IMR-90 (cell line): ENCODE measurements at regions not wholly inside any gene's neighbourhood (a gene's known extent, or its start where the extent isn't known, plus 50 kb on each side); places are given as distances from the start of the nearest gene placed in this dataset.

Source experiments
- ATAC-seq: fragments of 200-7000 bp; cut with Tn5 transposase; 2 replicates; pipeline ENCODE4 v1.9.1; 2020; ENCODE audit warnings: low read depth, mild to moderate bottlenecking, moderate library complexity
- BruUV-seq: library from RNA; stranded (reverse); fragments of 400-500 nt; replicated peaks from 2 replicates; lab custom pipeline; 2021; lab: Mats Ljungman, UMichigan
- CTCF ChIA-PET: fragments of 300-600 bp; formaldehyde crosslinking; extraction: SDS; loops from one replicate; lab custom pipeline; 2021; ENCODE audit warnings: antibody characterized with exemption; lab: Yijun Ruan, JAX
- POLR2A ChIA-PET: fragments of 300-600 bp; sonication (Branson Sonifier 250); formaldehyde crosslinking; loops from one replicate; lab custom pipeline; 2022; ENCODE audit warnings: antibody characterized with exemption; ENCODE audit not compliant: unreplicated experiment; lab: Charles Lee
- DNase-seq: peaks from one replicate; pipeline ENCODE4 v3.0.0; 2013
- H2AFZ ChIP-seq: replicated peaks from 2 replicates; pipeline ENCODE3; 2013; ENCODE audit warnings: low read length, mild to moderate bottlenecking; ENCODE audit not compliant: poor library complexity
- H2AK5ac ChIP-seq: 2 replicates; pipeline ENCODE4 v1.6.1; 2013; ENCODE audit warnings: low read depth, low read length, inconsistent platforms
- H2AK9ac ChIP-seq: replicated peaks from 2 replicates; pipeline ENCODE3; 2013; ENCODE audit warnings: mild to moderate bottlenecking, low read depth, low read length, moderate library complexity; ENCODE audit not compliant: poor library complexity
- H2BK120ac ChIP-seq: 2 replicates; pipeline ENCODE4 v1.6.1; 2013; ENCODE audit warnings: low read depth, low read length, inconsistent platforms
- H2BK15ac ChIP-seq: 3 replicates; pipeline ENCODE4 v1.6.1; 2013; ENCODE audit warnings: low read depth, low read length, inconsistent platforms
- H2BK20ac ChIP-seq: 2 replicates; pipeline ENCODE4 v1.6.1; 2013; ENCODE audit warnings: low read depth, mild to moderate bottlenecking, inconsistent platforms, low read length, moderate library complexity
- H2BK5ac ChIP-seq: 2 replicates; pipeline ENCODE4 v1.6.1; 2013; ENCODE audit warnings: mild to moderate bottlenecking, low read depth, low read length, inconsistent platforms; ENCODE audit not compliant: poor library complexity, severe bottlenecking
- H3K14ac ChIP-seq: replicated peaks from 2 replicates; pipeline ENCODE4 v1.6.1; 2013; ENCODE audit warnings: low read depth, low read length, inconsistent platforms
- H3K18ac ChIP-seq: 2 replicates; pipeline ENCODE4 v1.6.1; 2013; ENCODE audit warnings: low read depth, low read length, control low read depth
- H3K23ac ChIP-seq: 2 replicates; pipeline ENCODE4 v1.6.1; 2013; ENCODE audit warnings: low read depth, low read length, inconsistent platforms
- H3K27ac ChIP-seq: 2 replicates; pipeline ENCODE4 v1.5.1; 2013; ENCODE audit warnings: mild to moderate bottlenecking, control low read depth, low read length; ENCODE audit not compliant: insufficient read depth
- H3K27me3 ChIP-seq: 2 replicates; pipeline ENCODE4 v1.6.1; 2013; ENCODE audit warnings: low read length; ENCODE audit not compliant: control insufficient read depth, insufficient read depth
- H3K36me3 ChIP-seq: 2 replicates; pipeline ENCODE4 v1.6.1; 2013; ENCODE audit warnings: low read length, mixed read lengths; ENCODE audit not compliant: control insufficient read depth, insufficient read depth
- H3K4ac ChIP-seq: 2 replicates; pipeline ENCODE4 v1.6.1; 2013; ENCODE audit warnings: low read depth, low read length, inconsistent platforms
- H3K4me1 ChIP-seq: 2 replicates; pipeline ENCODE4 v1.6.1; 2013; ENCODE audit warnings: low read length, mixed read lengths; ENCODE audit not compliant: control insufficient read depth, insufficient read depth
- H3K4me2 ChIP-seq: 2 replicates; pipeline ENCODE4 v1.6.1; 2013; ENCODE audit warnings: low read depth, mild to moderate bottlenecking, control low read depth, low read length, moderate library complexity
- H3K4me3 ChIP-seq: 2 replicates; pipeline ENCODE4 v1.5.1; 2013; ENCODE audit warnings: low read depth, mild to moderate bottlenecking, control low read depth, low read length, moderate library complexity; ENCODE audit not compliant: insufficient read depth
- H3K56ac ChIP-seq: 2 replicates; pipeline ENCODE4 v1.6.1; 2013; ENCODE audit warnings: low read length, inconsistent platforms; ENCODE audit not compliant: insufficient read depth; ENCODE audit errors: extremely low read depth
- H3K79me1 ChIP-seq, 2 experiments: 2 replicates each; pipeline ENCODE4 v1.6.1; 2013; ENCODE audit warnings: low read length in 2 of 2, inconsistent platforms in 1 of 2, low read depth in 1 of 2
- H3K9ac ChIP-seq: 2 replicates; pipeline ENCODE4 v1.6.1; 2013; ENCODE audit warnings: low read depth, low read length, control low read depth
- H3K9me1 ChIP-seq: 2 replicates; pipeline ENCODE4 v1.6.1; 2013; ENCODE audit warnings: low read length, inconsistent platforms; ENCODE audit not compliant: insufficient read depth
- H3K9me3 ChIP-seq: 2 replicates; pipeline ENCODE4 v1.6.1; 2013; ENCODE audit warnings: low read length; ENCODE audit not compliant: control insufficient read depth, insufficient read depth
- H4K20me1 ChIP-seq: 2 replicates; pipeline ENCODE4 v1.6.1; 2013; ENCODE audit warnings: low read length, inconsistent platforms; ENCODE audit not compliant: insufficient read depth
- H4K5ac ChIP-seq: 2 replicates; pipeline ENCODE4 v1.6.1; 2013; ENCODE audit warnings: mild to moderate bottlenecking, low read depth, low read length, control low read depth
- H4K8ac ChIP-seq, 2 experiments: 2 replicates each; pipeline ENCODE4 v1.6.1; 2013; ENCODE audit warnings: low read depth in 2 of 2, low read length in 2 of 2, control low read depth in 1 of 2, inconsistent platforms in 1 of 2
- H4K91ac ChIP-seq: 2 replicates; pipeline ENCODE4 v1.6.1; 2013; ENCODE audit warnings: low read depth, low read length, inconsistent platforms; ENCODE audit not compliant: insufficient read depth
- CEBPB ChIP-seq: IDR thresholded peaks from 2 replicates; pipeline ENCODE4 v1.6.1; 2012; ENCODE audit warnings: low read depth, low read length, improper control_type of control experiment
- NFE2L2 ChIP-seq: fragments of 150-350 bp; IDR thresholded peaks from 2 replicates; pipeline ENCODE4 v1.6.1; 2016; ENCODE audit warnings: low read depth, mild to moderate bottlenecking, low read length
- WGBS, 2 experiments: methylation state at CpG; one replicate each; pipeline versions ENCODE4 v1.1.5 to v1.1.7; 2013; ENCODE audit warnings: missing lambda C conversion rate in 2 of 2; ENCODE audit not compliant: insufficient read length in 1 of 2; ENCODE audit errors: extremely low coverage in 2 of 2; 5-methylcytosine and 5-hydroxymethylcytosine counted together
- dilution Hi-C: fragments of 300-500 bp; cut with HindIII; formaldehyde crosslinking; loops from one replicate; pipeline ENCODE4 v1.14.3; 2018; ENCODE audit warnings: low sequenced_read_pairs; ENCODE audit not compliant: unreplicated experiment
- in situ Hi-C: fragments of 300-500 bp; cut with MboI; formaldehyde crosslinking; loops from 3 replicates; pipeline ENCODE4 v1.14.3; 2019; ENCODE audit warnings: low sequenced_read_pairs, inconsistent platforms, mixed read lengths
- intact Hi-C: fragments of 100-400 bp; cut with micrococcal nuclease; formaldehyde crosslinking; loops from 2 replicates; pipeline ENCODE4 v1.10.0; 2022

- H3K14ac ChIP-seq = no peak overlapping the region
- BruUV-seq = no TSS peak
- H4K8ac ChIP-seq = no peak overlapping the region
- TF ChIP-seq NFE2L2 = no peak
- peak; percentile 57 for TF ChIP-seq CEBPB
- no peak overlapping the region for H4K91ac ChIP-seq
- ChIA-PET CTCF (no interaction called here), POLR2A (interaction anchor here (0.7 kb wide), 1 partner anchor 56 kb away, joined by 3 read pairs; no protein-coding TSS in a partner anchor)
- H3K27me3 ChIP-seq = no peaks in the 10 kb centered on the region
- no peak overlapping the region for H2AK9ac ChIP-seq
- peak overlapping the region; percentile 78 for H3K18ac ChIP-seq
- H4K5ac ChIP-seq = peak overlapping the region; percentile 47; the same call in 1 of the 2 replicates
- no peak overlapping the region for H2BK15ac ChIP-seq
- H3K9me3 ChIP-seq = no peaks in the 10 kb centered on the region
- ATAC-seq (peak; percentile 76), DNase-seq (peak; percentile 71)
- H2AK5ac ChIP-seq = no peak overlapping the region
- no peak overlapping the region for H2BK20ac ChIP-seq
- no peaks in the 10 kb centered on the region for H3K79me1 ChIP-seq
- in situ Hi-C loops (no loop called here), intact Hi-C loops (no loop called here), dilution Hi-C loops (no loop called here)
- no peak overlapping the region for H2BK120ac ChIP-seq
- H3K4me1 ChIP-seq = peaks cover 5% of the 10 kb centered on the region; the same call in 1 of the 2 replicates
- no peaks in the 10 kb centered on the region for H4K20me1 ChIP-seq
- no CpG with 5 or more reads among the region's 5 CpGs for WGBS, 2 experiments
- H3K9me1 ChIP-seq = no peaks in the 10 kb centered on the region
- H3K56ac ChIP-seq = no peak overlapping the region
- no peak overlapping the region for H2AFZ ChIP-seq
- H3K9ac ChIP-seq = no peak overlapping the region
- H3K4me3 ChIP-seq = no peak overlapping the region
- H3K23ac ChIP-seq = no peak overlapping the region
- no peak overlapping the region for H3K27ac ChIP-seq
- H3K4me2 ChIP-seq = peak overlapping the region; percentile 19; the same call in 1 of the 2 replicates
- H3K36me3 ChIP-seq = no peaks in the 10 kb centered on the region
- no peak overlapping the region for H3K4ac ChIP-seq
- H2BK5ac ChIP-seq = peak overlapping the region; percentile 1
These were observed 66.3 kb upstream of the SCG2 start for GRCh38 chr2:223668302-223668998.
